ENCODE measurements at regions not wholly inside any gene's neighbourhood (a gene's known extent, or its start where the extent isn't known, plus 50 kb on each side); places are given as distances from the start of the nearest gene placed in this dataset.

GRCh38 chr2:145049475-145049874 is 529.6 kb upstream of the ZEB2 start:
- no peaks in the 10 kb centered on the region for H3K36me3 Mint-ChIP-seq (ENCODE audit: low read depth)
- ChIA-PET POLR2A (no interaction called here), CTCF (no interaction called here)
- no peak for ATAC-seq (ENCODE audit: poor library complexity)
- H3K4me3 Mint-ChIP-seq = no peak overlapping the region
- Histone ChIP-seq H3K27me3 (ENCODE audit: control insufficient read depth in 1 of 2, insufficient read depth in 2 of 2, low read length in 2 of 2) (no peaks in the 10 kb centered on the region), H3K36me3 (ENCODE audit: insufficient read depth, low read length) (no peaks in the 10 kb centered on the region), H3K4me3 (ENCODE audit: low read length) (no peak overlapping the region), H3K9me3 (ENCODE audit: control insufficient read depth in 1 of 2, insufficient read depth in 1 of 2, low read length in 2 of 2) (no peaks in the 10 kb centered on the region), H3K4me1 (ENCODE audit: insufficient read depth, low read length) (no peaks in the 10 kb centered on the region), H3K27ac (ENCODE audit: low read depth in 1 of 2, low read length in 2 of 2) (no peak overlapping the region)
- no peak overlapping the region for H3K27ac Mint-ChIP-seq
- no peaks in the 10 kb centered on the region for H3K27me3 Mint-ChIP-seq
- no peaks in the 10 kb centered on the region for H3K9me3 Mint-ChIP-seq
- DNase-seq = no peak
- intact Hi-C loops (cut with DNase I, micrococcal nuclease) = no loop called here
- no peak for TF ChIP-seq CTCF (IDR thresholded peaks at IDR 0.05)
- no peaks in the 10 kb centered on the region for H3K4me1 Mint-ChIP-seq (ENCODE audit: low read depth)

GRCh38 chr2:145047554-145047953 is 527.6 kb upstream of the ZEB2 start:
- no peaks in the 10 kb centered on the region for H3K4me1 ChIP-seq (ENCODE audit: insufficient read depth, low read length)
- no peaks in the 10 kb centered on the region for H3K36me3 ChIP-seq (ENCODE audit: insufficient read depth, low read length)
- H3K27ac ChIP-seq (ENCODE audit: low read depth in 1 of 2, low read length in 2 of 2) = no peak overlapping the region
- Mint-ChIP-seq H3K36me3 (ENCODE audit: low read depth) (no peaks in the 10 kb centered on the region), H3K4me1 (ENCODE audit: low read depth) (no peaks in the 10 kb centered on the region), H3K27ac (no peak overlapping the region), H3K27me3 (no peaks in the 10 kb centered on the region), H3K4me3 (no peak overlapping the region), H3K9me3 (no peaks in the 10 kb centered on the region)
- no peak for ATAC-seq (ENCODE audit: poor library complexity)
- no peak for DNase-seq
- no peaks in the 10 kb centered on the region for H3K9me3 ChIP-seq (ENCODE audit: control insufficient read depth in 1 of 2, insufficient read depth in 1 of 2, low read length in 2 of 2)
- no peak for TF ChIP-seq CTCF (IDR thresholded peaks at IDR 0.05)
- H3K4me3 ChIP-seq (ENCODE audit: low read length) = no peak overlapping the region
- intact Hi-C loops (cut with DNase I, micrococcal nuclease) = no loop called here
- no peaks in the 10 kb centered on the region for H3K27me3 ChIP-seq (ENCODE audit: control insufficient read depth in 1 of 2, insufficient read depth in 2 of 2, low read length in 2 of 2)
- POLR2A ChIA-PET = no interaction called here
- CTCF ChIA-PET = no interaction called here

GRCh38 chr2:145044491-145044890 is 524.6 kb upstream of the ZEB2 start:
- DNase-seq = no peak
- POLR2A ChIA-PET = no interaction called here
- intact Hi-C loops (cut with DNase I, micrococcal nuclease) = no loop called here

More at GRCh38 chr2:145044491-145044890, 524.6 kb upstream of the ZEB2 start:
- ATAC-seq (ENCODE audit: poor library complexity) = no peak
- Histone ChIP-seq H3K27ac (ENCODE audit: low read depth in 1 of 2, low read length in 2 of 2) (no peak overlapping the region), H3K4me3 (ENCODE audit: low read length) (no peak overlapping the region), H3K27me3 (ENCODE audit: control insufficient read depth in 1 of 2, insufficient read depth in 2 of 2, low read length in 2 of 2) (no peaks in the 10 kb centered on the region), H3K36me3 (ENCODE audit: insufficient read depth, low read length) (no peaks in the 10 kb centered on the region), H3K4me1 (ENCODE audit: insufficient read depth, low read length) (no peaks in the 10 kb centered on the region), H3K9me3 (ENCODE audit: control insufficient read depth in 1 of 2, insufficient read depth in 1 of 2, low read length in 2 of 2) (no peaks in the 10 kb centered on the region)
- Mint-ChIP-seq H3K4me3 (no peak overlapping the region), H3K36me3 (ENCODE audit: low read depth) (no peaks in the 10 kb centered on the region), H3K9me3 (no peaks in the 10 kb centered on the region), H3K27ac (no peak overlapping the region), H3K4me1 (ENCODE audit: low read depth) (no peaks in the 10 kb centered on the region), H3K27me3 (no peaks in the 10 kb centered on the region)
- CTCF ChIA-PET = no interaction called here
- no peak for TF ChIP-seq CTCF (IDR thresholded peaks at IDR 0.05)
